HG02678 (cell line): ENCODE measurements at regions not wholly inside any gene's neighbourhood (a gene's known extent, or its start where the extent isn't known, plus 50 kb on each side); places are given as distances from the start of the nearest gene placed in this dataset.
A peak's percentile ranks its signal among the peaks of the same experiment; 100 is the strongest.
"Not testable (repeated sequence)": the region's sequence is repeated elsewhere in the genome, so short reads cannot be mapped to it uniquely, and the experiment has no call there.

Experiments used
- ATAC-seq: cut with Tn5 transposase; IDR thresholded peaks from one replicate; pipeline ENCODE4 v1.9.1; 2021; ENCODE audit warnings: mild to moderate bottlenecking, moderate library complexity; ENCODE audit not compliant: unreplicated experiment

GRCh38 chr12:131587565-131587964, 123.3 kb upstream of the SFSWAP start:
- ATAC-seq, result no peak

- ATAC-seq, result no peak
Observed at GRCh38 chr12:131589221-131589897, 121.5 kb upstream of the SFSWAP start.

GRCh38 chr12:131589966-131590365, 120.9 kb upstream of the SFSWAP start:
- ATAC-seq, result no peak

GRCh38 chr12:131591136-131591535, 119.8 kb upstream of the SFSWAP start:
- no peak for ATAC-seq

GRCh38 chr12:131591714-131592709, 118.9 kb upstream of the SFSWAP start:
- no peak for ATAC-seq

- peak; percentile 95 for ATAC-seq
Observed at GRCh38 chr12:131592972-131593371, 117.9 kb upstream of the SFSWAP start.

- no peak for ATAC-seq
Observed at GRCh38 chr12:131593406-131593805, 117.5 kb upstream of the SFSWAP start.

- ATAC-seq, result no peak
Observed at GRCh38 chr12:131596115-131596514, 114.8 kb upstream of the SFSWAP start.

- ATAC-seq, result no peak
Observed at GRCh38 chr12:131597333-131597732, 113.6 kb upstream of the SFSWAP start.

GRCh38 chr12:131598717-131599116, 112.2 kb upstream of the SFSWAP start:
- ATAC-seq, result no peak

GRCh38 chr12:131599190-131600159, 111.4 kb upstream of the SFSWAP start:
- no peak for ATAC-seq

GRCh38 chr12:131600160-131600532, 110.7 kb upstream of the SFSWAP start:
- ATAC-seq, result no peak

- not testable (repeated sequence) for ATAC-seq
Observed at GRCh38 chr12:131601499-131601898, 109.4 kb upstream of the SFSWAP start.

- no peak for ATAC-seq
Observed at GRCh38 chr12:131603106-131603938, 107.6 kb upstream of the SFSWAP start.

- no peak for ATAC-seq
Observed at GRCh38 chr12:131603939-131604795, 106.7 kb upstream of the SFSWAP start.

GRCh38 chr12:131604859-131605258, 106.0 kb upstream of the SFSWAP start:
- no peak for ATAC-seq

GRCh38 chr12:131605304-131605829, 105.5 kb upstream of the SFSWAP start:
- ATAC-seq, result no peak

- ATAC-seq, result no peak
Observed at GRCh38 chr12:131606218-131606901, 104.5 kb upstream of the SFSWAP start.
